NCI-H2029 treated with DMSO at 0.1 percent for 48 hours (cell line): ENCODE measurements at regions not wholly inside any gene's neighbourhood (a gene's known extent, or its start where the extent isn't known, plus 50 kb on each side); places are given as distances from the start of the nearest gene placed in this dataset.

Experiments
- DNase-seq: peaks from one replicate; lab custom pipeline; 2025; lab: John Stamatoyannopoulos, UW

GRCh38 chr17:79369001-79369400 is 241.8 kb downstream of the RBFOX3 start:
- no peak for DNase-seq

- no peak for DNase-seq
These were observed 242.3 kb downstream of the RBFOX3 start for GRCh38 chr17:79368521-79368920.

GRCh38 chr17:79366988-79367571 is 243.8 kb downstream of the RBFOX3 start:
- no peak for DNase-seq

- DNase-seq = no peak
These were observed 244.7 kb downstream of the RBFOX3 start for GRCh38 chr17:79365836-79366770.

- no peak for DNase-seq
These were observed 245.5 kb downstream of the RBFOX3 start for GRCh38 chr17:79365351-79365750.

GRCh38 chr17:79364315-79365094 is 246.3 kb downstream of the RBFOX3 start:
- DNase-seq = no peak

- no peak for DNase-seq
These were observed 247.1 kb downstream of the RBFOX3 start for GRCh38 chr17:79363552-79364275.

- no peak for DNase-seq
These were observed 248.0 kb downstream of the RBFOX3 start for GRCh38 chr17:79362772-79363305.

GRCh38 chr17:79361873-79362771 is 248.7 kb downstream of the RBFOX3 start:
- no peak for DNase-seq

GRCh38 chr17:79361221-79361734 is 249.6 kb downstream of the RBFOX3 start:
- no peak for DNase-seq

- no peak for DNase-seq
These were observed 250.7 kb downstream of the RBFOX3 start for GRCh38 chr17:79360196-79360595.

- no peak for DNase-seq
These were observed 253.9 kb downstream of the RBFOX3 start for GRCh38 chr17:79356839-79357447.

- no peak for DNase-seq
These were observed 255.7 kb downstream of the RBFOX3 start for GRCh38 chr17:79355165-79355564.

GRCh38 chr17:79354173-79354820 is 256.6 kb downstream of the RBFOX3 start:
- no peak for DNase-seq

- no peak for DNase-seq
These were observed 257.3 kb downstream of the RBFOX3 start for GRCh38 chr17:79353548-79353947.

- no peak for DNase-seq
These were observed 257.8 kb downstream of the RBFOX3 start for GRCh38 chr17:79353016-79353415.

- no peak for DNase-seq
These were observed 260.3 kb downstream of the RBFOX3 start for GRCh38 chr17:79350533-79350932.

- DNase-seq = no peak
These were observed 261.1 kb downstream of the RBFOX3 start for GRCh38 chr17:79349506-79350400.
